GM12873 (cell line): ENCODE measurements at regions not wholly inside any gene's neighbourhood (a gene's known extent, or its start where the extent isn't known, plus 50 kb on each side); places are given as distances from the start of the nearest gene placed in this dataset.

ENCODE experiments used
- TF ChIP-seq, protein P1 (sequence below): IDR thresholded peaks from 2 replicates; pipeline ENCODE4 v1.5.1; 2012; ENCODE audit warnings: low read depth, mild to moderate bottlenecking, moderate library complexity, low read length, control low read depth; ENCODE audit not compliant: insufficient read depth; ENCODE audit errors: missing control alignments

DNA sequence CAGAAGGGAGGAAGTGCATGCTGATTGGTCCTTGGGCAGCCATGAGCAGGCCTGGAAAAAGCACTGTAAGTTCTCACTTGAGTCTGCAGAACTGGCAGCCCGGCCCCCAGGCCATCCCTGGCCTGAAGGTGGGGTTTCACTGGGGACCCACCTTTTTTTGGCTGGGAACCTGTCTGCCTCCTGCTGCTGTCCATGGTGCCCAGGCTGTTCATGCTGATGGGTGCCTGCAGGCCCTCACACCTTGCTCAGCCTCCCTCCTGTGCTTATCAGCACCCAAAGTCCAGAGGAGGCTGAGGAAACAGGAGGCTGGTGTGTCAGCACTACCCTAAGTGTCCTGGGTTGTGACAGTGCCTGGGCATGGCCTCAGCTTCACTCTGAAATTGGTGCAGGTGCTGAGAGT is 134.4 kb upstream of the SPRY4 start:
- TF ChIP-seq, protein P1, sequence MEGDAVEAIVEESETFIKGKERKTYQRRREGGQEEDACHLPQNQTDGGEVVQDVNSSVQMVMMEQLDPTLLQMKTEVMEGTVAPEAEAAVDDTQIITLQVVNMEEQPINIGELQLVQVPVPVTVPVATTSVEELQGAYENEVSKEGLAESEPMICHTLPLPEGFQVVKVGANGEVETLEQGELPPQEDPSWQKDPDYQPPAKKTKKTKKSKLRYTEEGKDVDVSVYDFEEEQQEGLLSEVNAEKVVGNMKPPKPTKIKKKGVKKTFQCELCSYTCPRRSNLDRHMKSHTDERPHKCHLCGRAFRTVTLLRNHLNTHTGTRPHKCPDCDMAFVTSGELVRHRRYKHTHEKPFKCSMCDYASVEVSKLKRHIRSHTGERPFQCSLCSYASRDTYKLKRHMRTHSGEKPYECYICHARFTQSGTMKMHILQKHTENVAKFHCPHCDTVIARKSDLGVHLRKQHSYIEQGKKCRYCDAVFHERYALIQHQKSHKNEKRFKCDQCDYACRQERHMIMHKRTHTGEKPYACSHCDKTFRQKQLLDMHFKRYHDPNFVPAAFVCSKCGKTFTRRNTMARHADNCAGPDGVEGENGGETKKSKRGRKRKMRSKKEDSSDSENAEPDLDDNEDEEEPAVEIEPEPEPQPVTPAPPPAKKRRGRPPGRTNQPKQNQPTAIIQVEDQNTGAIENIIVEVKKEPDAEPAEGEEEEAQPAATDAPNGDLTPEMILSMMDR: no peak

DNA sequence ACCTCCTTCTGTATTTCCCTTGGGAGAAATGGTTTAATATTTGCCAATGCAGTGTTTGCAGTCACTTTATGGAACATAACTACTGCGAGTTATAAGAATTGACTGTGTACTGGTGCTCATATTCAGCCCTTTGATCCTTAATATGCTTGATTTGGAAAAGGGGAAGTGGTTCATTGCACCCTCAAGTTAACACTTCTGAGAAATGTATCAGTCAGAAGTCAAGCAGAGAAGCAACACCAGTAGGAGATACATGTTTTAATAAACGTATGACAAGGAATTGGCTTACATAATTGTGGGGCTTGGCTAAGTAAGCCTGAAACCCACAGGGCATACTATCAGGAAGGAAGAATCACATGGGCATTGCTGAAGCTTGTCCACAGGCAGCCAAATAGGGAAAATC is 131.0 kb upstream of the SPRY4 start:
- TF ChIP-seq, protein P1: no peak

DNA sequence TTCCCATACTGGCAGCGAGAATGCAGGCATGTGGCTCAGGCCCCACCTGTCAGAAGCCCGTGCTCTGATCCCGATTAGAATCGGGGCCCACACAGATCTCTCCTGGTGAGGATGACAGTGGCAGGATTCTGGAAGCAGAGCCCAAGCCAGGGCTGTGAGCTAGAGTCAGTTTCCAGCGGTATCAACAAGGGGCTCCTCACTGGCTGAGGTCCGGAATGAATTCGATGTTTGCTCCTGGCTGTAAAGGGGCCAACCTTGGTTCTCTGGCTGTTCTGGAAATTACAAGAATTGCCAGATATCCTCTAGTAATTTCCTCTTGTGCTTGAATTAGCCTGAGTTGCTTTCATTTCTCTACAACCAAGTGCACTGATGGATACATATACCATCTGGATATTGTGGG is 129.1 kb upstream of the SPRY4 start:
- TF ChIP-seq, protein P1: no peak

DNA sequence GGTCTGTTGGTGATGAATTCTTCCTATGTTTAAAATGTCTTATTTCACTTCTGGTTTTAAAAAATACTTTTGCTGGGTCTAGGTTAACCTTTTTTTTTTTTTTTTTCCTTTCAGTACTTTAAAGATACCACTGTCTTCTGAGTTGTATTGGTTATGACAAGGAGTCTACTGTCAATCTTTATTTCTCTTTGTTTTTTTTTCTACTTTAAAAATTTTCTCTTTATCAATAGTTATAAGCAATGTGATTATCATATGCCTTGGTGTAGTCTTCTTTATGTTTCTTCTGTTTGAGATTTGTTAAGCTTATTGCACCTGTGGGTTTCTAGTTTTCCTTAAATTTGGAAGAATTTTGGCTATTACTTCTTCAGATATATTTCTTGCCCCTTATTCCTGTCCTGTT is 125.6 kb upstream of the SPRY4 start:
- TF ChIP-seq, protein P1: no peak

DNA sequence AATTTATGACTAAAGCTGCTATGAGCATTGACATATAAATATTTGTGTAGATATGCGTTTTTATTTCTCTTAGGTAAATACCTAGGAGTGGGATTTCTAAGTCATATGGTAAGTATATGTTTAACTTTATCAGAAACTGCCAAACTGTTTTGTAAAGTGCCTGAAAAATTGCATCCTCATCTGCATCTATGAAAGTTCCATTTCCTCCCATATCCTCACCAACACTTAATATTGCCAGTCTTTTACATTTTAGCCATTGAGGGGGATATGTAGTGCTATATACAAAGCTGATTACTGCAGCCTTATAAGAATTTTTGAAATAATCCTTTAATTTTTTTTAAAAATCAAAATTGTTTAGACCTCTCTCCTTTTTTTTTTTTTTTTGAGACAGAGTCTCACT is 123.1 kb upstream of the SPRY4 start:
- TF ChIP-seq, protein P1: no peak

DNA sequence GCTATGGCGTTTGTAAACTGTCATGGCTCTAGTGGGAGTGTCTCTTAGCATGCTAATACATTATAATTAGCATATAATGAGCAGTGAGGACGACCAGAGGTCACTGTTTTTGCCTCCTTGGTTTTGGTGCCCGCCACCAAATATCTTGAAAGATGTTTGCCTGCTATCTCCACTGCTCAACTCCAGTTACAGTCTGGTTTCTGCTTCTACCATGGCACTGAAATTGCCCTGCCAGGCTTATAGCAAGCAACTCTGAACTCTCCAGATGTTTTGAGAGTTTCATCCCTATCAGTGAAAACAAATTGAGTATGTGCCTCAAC is 122.1 kb upstream of the SPRY4 start:
- TF ChIP-seq, protein P1: no peak

DNA sequence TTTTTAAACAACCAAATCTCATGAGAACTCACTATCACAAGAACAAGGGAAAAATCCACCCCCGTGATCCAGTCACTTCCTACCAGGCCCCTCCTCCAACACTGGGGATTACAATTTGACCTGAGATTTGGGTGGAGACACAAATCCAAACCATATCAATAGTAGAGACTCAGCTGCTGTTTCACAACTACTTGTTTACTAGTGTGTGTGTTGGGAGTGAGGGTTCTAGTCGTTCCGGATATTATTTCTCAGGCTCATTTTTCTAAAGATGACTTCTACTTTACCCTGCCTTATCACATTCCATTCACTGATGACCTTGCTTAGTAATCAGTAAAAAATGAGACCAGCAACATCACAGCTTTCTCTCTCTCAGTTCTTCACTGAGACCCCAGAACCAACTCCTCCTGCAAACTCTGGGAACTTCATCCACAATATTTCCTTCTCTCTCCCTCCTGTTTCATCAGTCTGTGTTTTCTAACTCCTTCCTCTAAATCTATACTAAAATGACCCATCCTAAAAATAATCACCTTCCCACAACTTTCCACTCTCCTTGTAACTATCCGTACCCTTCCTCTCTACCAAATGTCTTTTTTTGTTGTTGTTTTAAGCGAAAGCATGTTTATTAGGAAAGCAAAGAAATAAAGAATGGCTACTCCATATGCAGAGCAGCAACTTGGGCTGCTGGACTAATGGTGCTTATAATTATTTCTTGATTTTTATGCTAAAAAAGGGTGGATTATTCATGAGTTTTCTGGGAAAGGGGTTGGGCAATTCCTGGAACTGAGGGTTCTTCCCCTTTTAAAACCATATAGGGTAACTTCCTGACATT is 121.5 kb upstream of the SPRY4 start:
- TF ChIP-seq, protein P1: no peak
